Uterus (tissue), 2 donors: ENCODE measurements at regions not wholly inside any gene's neighbourhood (a gene's known extent, or its start where the extent isn't known, plus 50 kb on each side); places are given as distances from the start of the nearest gene placed in this dataset.

Source experiments
- CTCF ChIP-seq, 4 experiments: fragments of 200-600 bp in 2 of 4; fragments of 450-650 bp in 2 of 4; sonication (generic) in 2 of 4; IDR thresholded peaks; one replicate each; pipeline ENCODE4 v1.5.1; 2016 to 2019; ENCODE audit warnings: antibody characterized with exemption in 4 of 4, mild to moderate bottlenecking in 2 of 4, moderate library complexity in 1 of 4
- POLR2A ChIP-seq, 2 donors: fragments of 450-650 bp; IDR thresholded peaks; one replicate each; pipeline ENCODE4 v1.6.1; 2016; ENCODE audit warnings: antibody characterized with exemption in 2 of 2, mild to moderate bottlenecking in 1 of 2, moderate library complexity in 1 of 2

GRCh38 chr3:30370681-30371271 lies 235.6 kb upstream of the TGFBR2 start:
- TF ChIP-seq CTCF (IDR thresholded peaks at IDR 0.05) (no peak), POLR2A (IDR thresholded peaks at IDR 0.05) (no peak)
